ENCODE measurements at regions not wholly inside any gene's neighbourhood (a gene's known extent, or its start where the extent isn't known, plus 50 kb on each side); places are given as distances from the start of the nearest gene placed in this dataset.
A peak's percentile ranks its signal among the peaks of the same experiment; 100 is the strongest.

- no peak for DNase-seq
These were observed 93.0 kb upstream of the DUSP10 start for GRCh38 chr1:221834698-221835513.

GRCh38 chr1:221832617-221833016, 90.7 kb upstream of the DUSP10 start:
- DNase-seq, result no peak

DNA sequence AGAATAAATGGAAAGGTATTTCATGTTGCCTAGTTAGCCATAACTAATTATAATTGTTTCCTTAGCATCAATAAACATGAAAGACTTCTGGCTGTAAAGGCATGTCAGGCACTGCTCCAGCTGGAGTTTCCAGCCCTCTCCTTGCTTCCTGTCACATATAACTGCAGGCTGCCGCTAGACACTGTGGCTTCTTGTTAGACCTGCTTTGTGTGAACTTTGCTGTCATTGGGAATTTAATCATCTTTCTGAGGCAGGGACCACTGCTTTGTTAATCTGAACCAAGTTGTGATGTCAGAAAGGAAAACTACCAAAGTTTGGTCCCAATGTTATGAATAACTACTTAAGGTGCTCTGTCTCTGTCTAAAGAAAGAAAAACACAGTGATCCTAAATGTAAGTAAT, 90.3 kb upstream of the DUSP10 start:
- DNase-seq, result no peak

DNA sequence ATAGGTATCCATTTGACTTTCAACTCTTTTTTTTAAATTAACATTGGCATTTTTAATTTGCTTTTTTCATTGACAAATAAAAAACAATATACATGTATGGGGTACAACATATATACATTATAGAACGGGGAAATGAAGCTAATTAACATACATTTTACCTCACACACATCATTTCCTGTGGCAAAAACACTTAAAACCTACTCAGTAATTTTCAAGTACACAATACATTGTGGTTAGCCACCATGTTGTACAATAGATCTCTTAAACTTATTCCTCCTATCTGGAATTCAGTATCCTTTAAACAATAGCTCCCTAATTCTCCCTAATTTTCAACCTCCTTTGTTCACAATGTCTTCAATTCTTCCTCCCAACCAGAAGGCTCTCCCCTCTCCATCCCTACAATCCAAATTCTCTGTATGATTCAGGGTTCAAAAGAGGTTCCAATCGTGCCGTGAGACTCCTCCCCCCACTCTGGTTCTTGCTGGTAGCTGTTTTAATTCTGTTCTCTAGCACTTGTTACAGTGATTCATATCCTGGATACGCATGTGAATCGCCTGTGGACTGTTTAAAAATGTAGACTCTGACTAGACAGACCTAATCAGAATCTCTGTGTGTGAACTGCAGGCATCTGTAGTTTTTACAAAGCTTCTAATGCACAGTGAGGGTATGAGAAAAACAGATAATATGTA, 87.6 kb upstream of the DUSP10 start:
- peak; percentile 74 for DNase-seq

- no peak for DNase-seq
These were observed 85.4 kb upstream of the DUSP10 start for GRCh38 chr1:221827307-221827642.

DNA sequence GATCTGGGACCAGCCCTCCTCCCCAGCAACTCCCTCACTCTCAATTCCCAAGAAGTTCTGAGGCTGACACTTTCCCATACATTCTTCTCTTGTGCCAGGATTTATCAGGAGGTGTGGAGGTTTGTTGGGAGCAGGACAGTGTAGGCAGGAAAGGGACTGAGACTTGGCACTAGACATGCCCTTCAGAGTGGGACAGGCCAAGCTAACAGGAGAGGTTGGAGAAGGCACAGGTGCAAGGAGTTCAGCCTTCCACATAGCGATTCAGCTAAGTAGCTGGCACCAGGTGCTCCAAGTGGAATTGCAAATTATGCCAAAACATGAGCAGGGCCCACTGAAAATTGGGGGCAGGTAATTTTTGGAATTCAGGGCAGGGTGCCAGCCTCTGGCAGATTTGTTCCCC, 83.0 kb upstream of the DUSP10 start:
- no peak for DNase-seq

- DNase-seq, result peak; percentile 23
These were observed 82.1 kb upstream of the DUSP10 start for GRCh38 chr1:221824025-221824424.

DNA sequence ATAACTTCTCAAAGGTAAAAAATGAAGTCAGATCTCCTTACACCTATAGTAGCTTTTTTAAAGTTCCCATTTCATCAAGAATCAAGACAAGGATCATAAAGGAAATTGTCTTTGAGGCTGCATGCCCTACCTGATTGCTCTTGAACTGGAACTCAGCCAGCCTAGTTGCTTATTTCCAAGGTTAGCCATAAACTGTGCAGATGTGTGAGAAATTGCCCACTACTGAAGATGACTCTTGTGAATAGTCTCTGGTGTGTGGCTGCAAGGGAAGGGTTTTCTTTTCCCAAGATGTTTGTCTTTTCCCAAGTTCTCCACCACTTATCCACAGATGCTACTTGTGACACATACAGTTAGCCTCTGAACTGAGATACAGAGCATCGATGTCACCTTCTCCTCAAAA, 81.7 kb upstream of the DUSP10 start:
- no peak for DNase-seq

DNA sequence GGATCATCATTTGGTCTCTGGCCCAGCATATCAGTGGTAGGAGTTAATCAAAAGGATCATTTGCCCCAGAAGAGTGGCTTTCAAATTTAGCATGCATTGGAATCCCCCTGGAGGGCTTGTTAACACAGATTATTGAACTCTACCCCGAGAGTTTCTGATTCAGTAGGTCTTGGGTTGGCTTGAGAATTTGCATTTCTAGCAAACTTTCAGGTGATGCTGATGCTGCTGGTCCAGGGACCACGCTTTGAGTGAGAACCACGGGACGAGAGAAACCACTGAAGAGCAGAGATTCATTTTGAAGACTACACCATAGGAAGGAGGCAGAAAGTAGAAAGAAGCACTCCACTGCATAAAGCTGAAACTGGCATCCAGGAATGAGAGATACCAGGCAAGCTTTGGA, 81.3 kb upstream of the DUSP10 start:
- no peak for DNase-seq

DNA sequence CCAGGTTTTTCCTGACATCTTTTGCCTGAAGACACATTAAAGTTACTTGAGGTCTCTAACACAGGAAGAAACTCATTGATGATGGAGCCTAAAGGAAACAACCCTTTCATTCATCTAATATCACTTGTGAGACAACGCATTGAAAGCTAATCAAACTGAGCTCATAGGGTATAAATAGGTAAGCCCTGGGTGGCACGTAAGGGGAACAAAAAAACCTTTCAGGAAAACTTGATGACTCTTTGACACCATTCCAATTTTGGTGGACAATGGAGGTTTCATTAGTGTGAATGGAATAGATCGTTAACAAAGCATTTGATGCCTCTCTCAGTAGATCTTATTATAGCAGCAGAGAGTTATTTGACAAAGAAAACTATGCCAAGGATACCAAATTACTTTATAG, 80.7 kb upstream of the DUSP10 start:
- DNase-seq, result no peak

DNA sequence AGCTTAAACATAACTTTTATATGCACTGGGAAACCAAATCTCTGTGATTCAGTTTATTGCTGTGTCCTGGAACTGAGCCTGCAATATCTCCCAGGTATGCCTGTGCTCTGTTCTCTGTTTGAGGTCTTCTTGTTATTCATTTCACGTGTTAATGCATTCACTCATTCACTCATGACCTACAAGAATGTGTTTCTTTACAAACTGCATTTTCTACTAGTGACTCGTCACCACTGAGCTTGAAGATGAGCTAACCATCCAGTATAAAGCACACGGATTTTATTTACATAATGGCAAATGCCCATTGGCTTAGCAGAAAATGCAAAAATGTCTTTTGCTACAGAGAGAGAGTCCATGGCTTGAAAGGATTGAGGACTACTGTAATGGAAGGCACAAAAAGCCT, 75.0 kb upstream of the DUSP10 start:
- DNase-seq, result no peak

- DNase-seq, result no peak
These were observed 73.8 kb upstream of the DUSP10 start for GRCh38 chr1:221815660-221816059.

DNA sequence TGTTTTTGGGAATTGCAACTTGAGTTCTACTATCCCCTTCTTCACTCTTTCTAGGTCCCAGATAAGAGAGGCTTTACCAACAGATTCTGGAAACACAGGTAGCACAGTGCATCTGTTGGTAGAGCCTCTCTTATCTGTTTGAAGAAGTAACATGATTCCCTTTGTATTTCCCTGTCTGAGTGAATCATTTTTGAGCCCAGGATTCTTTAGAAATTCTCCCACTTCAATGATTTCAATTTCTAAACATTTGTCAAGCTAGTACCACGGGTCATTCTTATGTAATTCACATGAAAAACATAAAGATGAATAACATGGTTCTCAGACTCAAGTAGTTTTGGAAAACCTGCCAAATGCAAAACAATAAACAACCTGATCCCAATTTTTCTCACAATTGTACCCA, 72.0 kb upstream of the DUSP10 start:
- DNase-seq, result no peak

- no peak for DNase-seq
These were observed 71.2 kb upstream of the DUSP10 start for GRCh38 chr1:221812905-221813597.

DNA sequence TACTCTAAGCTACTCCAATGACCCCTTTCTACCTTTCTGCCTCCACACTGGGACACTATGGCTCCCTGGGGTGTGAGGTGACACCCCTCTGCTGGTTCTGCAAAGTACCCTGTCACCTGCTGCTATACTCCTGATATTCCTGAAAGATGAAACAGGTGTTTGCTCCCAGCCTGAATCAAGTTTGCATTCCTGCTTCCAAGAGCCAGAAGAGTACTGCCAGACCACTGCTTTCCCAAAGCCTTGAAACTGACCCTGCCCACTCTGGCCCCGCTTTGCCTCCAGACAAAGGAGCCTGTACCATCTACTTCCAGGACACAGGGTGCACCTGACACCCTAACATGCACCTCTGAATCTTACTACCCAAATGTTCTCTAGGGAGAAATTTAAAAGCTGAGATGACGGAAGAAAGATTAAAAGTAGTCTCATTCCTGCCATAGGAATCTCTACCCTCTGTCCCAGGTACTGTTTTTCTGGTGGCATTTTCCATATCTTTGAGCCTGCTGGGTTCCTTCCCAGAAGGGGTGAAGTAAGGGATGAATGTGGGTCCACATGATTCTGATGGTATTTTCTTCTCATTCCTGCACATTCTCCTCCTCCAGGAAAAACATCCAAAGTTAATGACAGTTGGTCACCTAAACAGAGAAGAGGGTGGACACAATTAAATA, 70.3 kb upstream of the DUSP10 start:
- DNase-seq, result no peak

DNA sequence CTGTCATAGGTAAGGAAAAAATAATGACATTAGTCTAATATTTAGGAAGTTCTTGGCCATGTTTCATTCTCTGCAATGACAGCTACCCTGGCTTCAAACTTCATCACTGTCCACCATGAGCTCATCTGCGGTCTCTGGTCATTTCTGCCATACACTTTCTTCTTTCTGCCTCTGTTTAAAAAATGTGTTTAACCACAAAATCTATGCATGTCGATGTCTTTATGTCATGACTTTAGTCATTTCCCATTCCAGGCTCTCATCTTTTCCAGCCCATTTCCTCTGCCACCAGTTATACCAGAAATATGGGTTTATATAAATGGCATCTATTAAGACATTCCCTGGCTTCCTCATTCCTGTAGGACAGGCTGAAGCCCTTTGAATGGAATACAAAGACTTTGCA, 68.5 kb upstream of the DUSP10 start:
- no peak for DNase-seq

- DNase-seq, result no peak
These were observed 67.5 kb upstream of the DUSP10 start for GRCh38 chr1:221809091-221810029.

- no peak for DNase-seq
These were observed 65.1 kb upstream of the DUSP10 start for GRCh38 chr1:221806984-221807383.

DNA sequence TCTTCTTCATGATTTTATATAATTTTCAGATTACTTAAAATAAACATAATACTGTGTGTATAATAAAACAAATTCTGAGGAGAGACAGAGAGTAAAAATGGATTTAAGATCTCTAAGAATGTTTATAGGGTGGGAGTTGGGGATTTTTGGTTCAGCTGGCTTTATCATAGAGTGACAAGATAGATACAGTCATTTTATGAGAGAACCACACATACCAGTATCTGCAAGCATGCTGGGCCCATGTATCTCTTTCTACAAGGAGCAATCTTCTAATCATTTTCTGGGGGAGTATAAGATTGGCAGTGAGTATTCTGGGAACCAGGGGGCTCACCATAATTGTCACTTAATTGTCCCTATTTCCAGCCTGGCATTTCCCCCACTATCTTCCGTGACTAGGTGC, 64.3 kb upstream of the DUSP10 start:
- no peak for DNase-seq

DNA sequence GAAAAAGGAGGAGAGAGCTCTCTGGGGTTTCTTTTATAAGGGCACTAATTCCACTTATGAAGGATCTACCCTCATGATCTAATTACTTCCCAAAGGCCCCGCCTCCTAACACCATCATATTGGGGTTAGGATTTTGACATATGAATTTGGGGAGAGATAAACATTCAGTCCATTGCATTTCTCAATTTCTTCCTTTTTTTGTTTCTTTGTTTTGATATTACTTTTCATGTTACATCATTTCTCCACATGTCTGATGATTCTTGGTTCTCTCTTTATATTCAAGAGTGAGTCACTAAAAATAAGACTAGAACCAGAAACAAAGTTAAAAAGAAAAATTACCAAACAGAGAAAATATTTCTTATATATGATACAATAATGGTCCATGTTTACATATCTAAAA, 63.2 kb upstream of the DUSP10 start:
- DNase-seq, result no peak

DNA sequence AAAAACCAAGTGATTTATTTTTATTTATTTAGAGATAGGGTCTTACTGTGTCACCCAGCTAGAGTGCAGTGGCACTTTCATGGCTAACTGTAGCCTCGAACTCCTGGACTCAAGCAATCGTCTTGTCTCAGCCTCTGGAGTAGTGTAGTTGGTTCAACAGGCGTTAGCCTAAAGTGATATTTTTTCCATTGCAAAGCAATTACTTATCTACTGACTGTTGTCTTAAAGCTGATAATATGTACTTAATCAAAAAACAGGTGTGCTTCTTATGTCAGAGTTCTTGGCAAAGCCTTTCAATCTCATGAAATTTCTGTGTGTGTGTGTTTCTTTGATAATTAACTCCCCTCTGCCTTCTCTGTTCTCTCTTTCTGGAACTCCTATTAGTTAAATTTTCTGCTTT, 62.4 kb upstream of the DUSP10 start:
- no peak for DNase-seq

DNA sequence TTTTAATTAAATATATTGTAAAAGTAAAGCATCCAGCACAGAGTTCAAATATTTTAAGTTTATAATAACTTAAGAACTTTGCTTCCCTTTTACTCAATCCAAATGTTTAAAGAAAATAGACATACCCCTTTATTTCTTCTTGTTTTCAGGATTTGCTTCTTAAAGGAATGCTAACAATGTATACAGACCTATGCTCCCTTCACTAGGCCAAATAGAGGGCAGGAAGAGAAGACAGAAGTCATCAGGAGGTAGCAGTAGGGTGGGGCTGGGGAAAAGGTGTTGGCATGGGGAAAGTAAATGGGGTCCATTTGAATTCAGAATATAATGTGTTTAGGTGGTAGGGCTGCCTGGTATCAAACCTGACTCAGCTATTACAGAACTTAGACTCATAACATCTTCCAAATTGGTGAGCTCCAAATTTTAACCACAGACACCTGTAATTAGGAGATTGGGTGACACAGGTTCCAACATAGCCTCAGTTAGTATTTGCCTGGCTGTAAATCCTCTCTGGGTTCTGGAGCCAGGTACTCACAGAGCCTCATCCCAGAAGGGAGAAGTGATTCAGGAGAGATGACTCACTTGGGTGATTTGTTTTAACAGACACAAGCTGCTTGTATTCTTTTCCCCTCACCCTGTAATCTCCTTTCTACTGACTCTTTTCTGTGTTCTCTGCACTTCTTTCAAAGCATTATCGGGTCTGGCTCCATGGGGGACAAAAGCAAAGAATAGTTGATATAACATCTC, 60.1 kb upstream of the DUSP10 start:
- DNase-seq, result no peak

Data from activated CD4-positive, alpha-beta T cell treated with anti-CD3 and anti-CD28 coated beads for 48 hours (primary cell).